IMR-90 (cell line): ENCODE measurements at regions not wholly inside any gene's neighbourhood (a gene's known extent, or its start where the extent isn't known, plus 50 kb on each side); places are given as distances from the start of the nearest gene placed in this dataset.

Experiments used
- ATAC-seq: fragments of 200-7000 bp; cut with Tn5 transposase; 2 replicates; pipeline ENCODE4 v1.9.1; 2020; ENCODE audit warnings: low read depth, mild to moderate bottlenecking, moderate library complexity
- BruUV-seq: library from RNA; stranded (reverse); fragments of 400-500 nt; replicated peaks from 2 replicates; lab custom pipeline; 2021; lab: Mats Ljungman, UMichigan
- CTCF ChIA-PET: fragments of 300-600 bp; formaldehyde crosslinking; extraction: SDS; loops from one replicate; lab custom pipeline; 2021; ENCODE audit warnings: antibody characterized with exemption; lab: Yijun Ruan, JAX
- POLR2A ChIA-PET: fragments of 300-600 bp; sonication (Branson Sonifier 250); formaldehyde crosslinking; loops from one replicate; lab custom pipeline; 2022; ENCODE audit warnings: antibody characterized with exemption; ENCODE audit not compliant: unreplicated experiment; lab: Charles Lee
- DNase-seq: peaks from one replicate; pipeline ENCODE4 v3.0.0; 2013
- H2AFZ ChIP-seq: replicated peaks from 2 replicates; pipeline ENCODE3; 2013; ENCODE audit warnings: low read length, mild to moderate bottlenecking; ENCODE audit not compliant: poor library complexity
- H2AK5ac ChIP-seq: 2 replicates; pipeline ENCODE4 v1.6.1; 2013; ENCODE audit warnings: low read depth, low read length, inconsistent platforms
- H2AK9ac ChIP-seq: replicated peaks from 2 replicates; pipeline ENCODE3; 2013; ENCODE audit warnings: mild to moderate bottlenecking, low read depth, low read length, moderate library complexity; ENCODE audit not compliant: poor library complexity
- H2BK120ac ChIP-seq: 2 replicates; pipeline ENCODE4 v1.6.1; 2013; ENCODE audit warnings: low read depth, low read length, inconsistent platforms
- H2BK15ac ChIP-seq: 3 replicates; pipeline ENCODE4 v1.6.1; 2013; ENCODE audit warnings: low read depth, low read length, inconsistent platforms
- H2BK20ac ChIP-seq: 2 replicates; pipeline ENCODE4 v1.6.1; 2013; ENCODE audit warnings: low read depth, mild to moderate bottlenecking, inconsistent platforms, low read length, moderate library complexity
- H2BK5ac ChIP-seq: 2 replicates; pipeline ENCODE4 v1.6.1; 2013; ENCODE audit warnings: mild to moderate bottlenecking, low read depth, low read length, inconsistent platforms; ENCODE audit not compliant: poor library complexity, severe bottlenecking
- H3K14ac ChIP-seq: replicated peaks from 2 replicates; pipeline ENCODE4 v1.6.1; 2013; ENCODE audit warnings: low read depth, low read length, inconsistent platforms
- H3K18ac ChIP-seq: 2 replicates; pipeline ENCODE4 v1.6.1; 2013; ENCODE audit warnings: low read depth, low read length, control low read depth
- H3K23ac ChIP-seq: 2 replicates; pipeline ENCODE4 v1.6.1; 2013; ENCODE audit warnings: low read depth, low read length, inconsistent platforms
- H3K27ac ChIP-seq: 2 replicates; pipeline ENCODE4 v1.5.1; 2013; ENCODE audit warnings: mild to moderate bottlenecking, control low read depth, low read length; ENCODE audit not compliant: insufficient read depth
- H3K27me3 ChIP-seq: 2 replicates; pipeline ENCODE4 v1.6.1; 2013; ENCODE audit warnings: low read length; ENCODE audit not compliant: control insufficient read depth, insufficient read depth
- H3K36me3 ChIP-seq: 2 replicates; pipeline ENCODE4 v1.6.1; 2013; ENCODE audit warnings: low read length, mixed read lengths; ENCODE audit not compliant: control insufficient read depth, insufficient read depth
- H3K4ac ChIP-seq: 2 replicates; pipeline ENCODE4 v1.6.1; 2013; ENCODE audit warnings: low read depth, low read length, inconsistent platforms
- H3K4me1 ChIP-seq: 2 replicates; pipeline ENCODE4 v1.6.1; 2013; ENCODE audit warnings: low read length, mixed read lengths; ENCODE audit not compliant: control insufficient read depth, insufficient read depth
- H3K4me2 ChIP-seq: 2 replicates; pipeline ENCODE4 v1.6.1; 2013; ENCODE audit warnings: low read depth, mild to moderate bottlenecking, control low read depth, low read length, moderate library complexity
- H3K4me3 ChIP-seq: 2 replicates; pipeline ENCODE4 v1.5.1; 2013; ENCODE audit warnings: low read depth, mild to moderate bottlenecking, control low read depth, low read length, moderate library complexity; ENCODE audit not compliant: insufficient read depth
- H3K56ac ChIP-seq: 2 replicates; pipeline ENCODE4 v1.6.1; 2013; ENCODE audit warnings: low read length, inconsistent platforms; ENCODE audit not compliant: insufficient read depth; ENCODE audit errors: extremely low read depth
- H3K79me1 ChIP-seq, 2 experiments: 2 replicates each; pipeline ENCODE4 v1.6.1; 2013; ENCODE audit warnings: low read length in 2 of 2, inconsistent platforms in 1 of 2, low read depth in 1 of 2
- H3K9ac ChIP-seq: 2 replicates; pipeline ENCODE4 v1.6.1; 2013; ENCODE audit warnings: low read depth, low read length, control low read depth
- H3K9me1 ChIP-seq: 2 replicates; pipeline ENCODE4 v1.6.1; 2013; ENCODE audit warnings: low read length, inconsistent platforms; ENCODE audit not compliant: insufficient read depth
- H3K9me3 ChIP-seq: 2 replicates; pipeline ENCODE4 v1.6.1; 2013; ENCODE audit warnings: low read length; ENCODE audit not compliant: control insufficient read depth, insufficient read depth
- H4K20me1 ChIP-seq: 2 replicates; pipeline ENCODE4 v1.6.1; 2013; ENCODE audit warnings: low read length, inconsistent platforms; ENCODE audit not compliant: insufficient read depth
- H4K5ac ChIP-seq: 2 replicates; pipeline ENCODE4 v1.6.1; 2013; ENCODE audit warnings: mild to moderate bottlenecking, low read depth, low read length, control low read depth
- H4K8ac ChIP-seq, 2 experiments: 2 replicates each; pipeline ENCODE4 v1.6.1; 2013; ENCODE audit warnings: low read depth in 2 of 2, low read length in 2 of 2, control low read depth in 1 of 2, inconsistent platforms in 1 of 2
- H4K91ac ChIP-seq: 2 replicates; pipeline ENCODE4 v1.6.1; 2013; ENCODE audit warnings: low read depth, low read length, inconsistent platforms; ENCODE audit not compliant: insufficient read depth
- BHLHE40 ChIP-seq: fragments of 150-350 bp; IDR thresholded peaks from 2 replicates; pipeline ENCODE4 v1.6.1; 2016; ENCODE audit warnings: mild to moderate bottlenecking, low read depth, low read length
- FOS ChIP-seq: fragments of 150-350 bp; IDR thresholded peaks from 2 replicates; pipeline ENCODE4 v1.6.1; 2016; ENCODE audit warnings: low read depth, low read length
- MAFK ChIP-seq: IDR thresholded peaks from 2 replicates; pipeline ENCODE4 v1.6.1; 2012; ENCODE audit warnings: low read depth, low read length, improper control_type of control experiment
- MAZ ChIP-seq: IDR thresholded peaks from 2 replicates; pipeline ENCODE4 v1.6.1; 2012; ENCODE audit warnings: low read depth, mild to moderate bottlenecking, low read length, improper control_type of control experiment, moderate library complexity, borderline replicate concordance
- MXI1 ChIP-seq: IDR thresholded peaks from 2 replicates; pipeline ENCODE4 v1.6.1; 2012; ENCODE audit warnings: low read depth, mild to moderate bottlenecking, low read length, moderate library complexity, borderline replicate concordance
- NFE2L2 ChIP-seq: fragments of 150-350 bp; IDR thresholded peaks from 2 replicates; pipeline ENCODE4 v1.6.1; 2016; ENCODE audit warnings: low read depth, mild to moderate bottlenecking, low read length
- RCOR1 ChIP-seq: IDR thresholded peaks from 2 replicates; pipeline ENCODE4 v1.6.1; 2012; ENCODE audit warnings: mild to moderate bottlenecking, low read length, improper control_type of control experiment; ENCODE audit not compliant: insufficient replicate concordance
- SMC3 ChIP-seq: fragments of 150-350 bp; IDR thresholded peaks from 2 replicates; pipeline ENCODE4 v1.6.1; 2016; ENCODE audit warnings: low read depth, mild to moderate bottlenecking, antibody characterized with exemption, low read length, moderate library complexity
- WGBS, 2 experiments: methylation state at CpG; one replicate each; pipeline versions ENCODE4 v1.1.5 to v1.1.7; 2013; ENCODE audit warnings: missing lambda C conversion rate in 2 of 2; ENCODE audit not compliant: insufficient read length in 1 of 2; ENCODE audit errors: extremely low coverage in 2 of 2; 5-methylcytosine and 5-hydroxymethylcytosine counted together
- dilution Hi-C: fragments of 300-500 bp; cut with HindIII; formaldehyde crosslinking; loops from one replicate; pipeline ENCODE4 v1.14.3; 2018; ENCODE audit warnings: low sequenced_read_pairs; ENCODE audit not compliant: unreplicated experiment
- in situ Hi-C: fragments of 300-500 bp; cut with MboI; formaldehyde crosslinking; loops from 3 replicates; pipeline ENCODE4 v1.14.3; 2019; ENCODE audit warnings: low sequenced_read_pairs, inconsistent platforms, mixed read lengths
- intact Hi-C: fragments of 100-400 bp; cut with micrococcal nuclease; formaldehyde crosslinking; loops from 2 replicates; pipeline ENCODE4 v1.10.0; 2022

GRCh38 chr5:33291216-33292000 is 149.4 kb upstream of the TARS1 start:
- intact Hi-C loops = loop anchor here (10.0 kb wide), 1 partner anchor 377 kb away; no protein-coding TSS in a partner anchor
- no peak for DNase-seq
- in situ Hi-C loops = no loop called here

More at GRCh38 chr5:33291216-33292000, 149.4 kb upstream of the TARS1 start:
- no peaks in the 10 kb centered on the region for H3K9me3 ChIP-seq
- no peak overlapping the region for H3K9ac ChIP-seq
- no peak overlapping the region for H3K23ac ChIP-seq
- no peaks in the 10 kb centered on the region for H3K9me1 ChIP-seq
- H3K56ac ChIP-seq = no peak overlapping the region
- no TSS peak for BruUV-seq
- H2BK15ac ChIP-seq = no peak overlapping the region
- dilution Hi-C loops = no loop called here
- no peak overlapping the region for H2BK120ac ChIP-seq
- H2AFZ ChIP-seq = no peak overlapping the region
- no peak overlapping the region for H2BK20ac ChIP-seq
- H3K4me2 ChIP-seq = no peak overlapping the region
- no peaks in the 10 kb centered on the region for H3K36me3 ChIP-seq
- H3K4me1 ChIP-seq = no peaks in the 10 kb centered on the region
- H4K5ac ChIP-seq = no peak overlapping the region
- CTCF ChIA-PET = interaction anchor here (1.6 kb wide), 1 partner anchor 9 kb away, joined by 8 read pairs; no protein-coding TSS in a partner anchor
- no peaks in the 10 kb centered on the region for H3K79me1 ChIP-seq
- H3K18ac ChIP-seq = no peak overlapping the region
- no peak overlapping the region for H3K4ac ChIP-seq
- POLR2A ChIA-PET = no interaction called here
- no peak overlapping the region for H3K4me3 ChIP-seq
- ATAC-seq = no peak
- no peak overlapping the region for H4K8ac ChIP-seq
- H4K91ac ChIP-seq = no peak overlapping the region
- no peak overlapping the region for H3K14ac ChIP-seq
- H2BK5ac ChIP-seq = no peak overlapping the region
- H4K20me1 ChIP-seq = no peaks in the 10 kb centered on the region
- no peak overlapping the region for H2AK5ac ChIP-seq
- H2AK9ac ChIP-seq = no peak overlapping the region
- no peaks in the 10 kb centered on the region for H3K27me3 ChIP-seq
- H3K27ac ChIP-seq = no peak overlapping the region
- TF ChIP-seq MAZ (no peak), MXI1 (no peak), FOS (no peak), RCOR1 (no peak), NFE2L2 (no peak), BHLHE40 (no peak), MAFK (no peak), SMC3 (no peak)
- 100% methylated on average over 1 of the region's 3 CpGs; no CpG with 5 or more reads in 1 of the 2 experiments for WGBS, 2 experiments
